ENCODE measurements at regions not wholly inside any gene's neighbourhood (a gene's known extent, or its start where the extent isn't known, plus 50 kb on each side); places are given as distances from the start of the nearest gene placed in this dataset.

DNA sequence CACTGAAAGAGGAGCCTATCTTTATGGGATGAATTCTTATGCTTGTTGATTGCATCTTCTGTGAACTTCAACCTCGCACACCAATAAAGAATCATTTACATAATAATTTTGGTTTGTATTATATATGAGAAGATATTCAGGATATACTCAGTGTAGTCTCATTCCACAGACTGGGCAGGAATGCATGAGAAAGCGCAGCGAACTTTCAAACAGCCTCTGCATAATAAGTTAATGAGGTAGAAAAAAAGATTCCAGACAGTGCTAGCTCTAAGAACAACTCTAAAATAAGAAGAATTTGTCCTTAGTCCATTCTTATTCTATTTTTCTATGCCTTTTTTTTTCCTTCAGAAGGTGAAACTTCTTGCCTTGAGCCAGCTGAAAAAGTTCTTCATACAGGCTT, 224.3 kb upstream of the CTSO start:
- no peak for TF ChIP-seq EZH2 (IDR thresholded peaks at IDR 0.05)
- TF ChIP-seq FOXP2 (optimal IDR thresholded peaks at IDR 0.05; ENCODE audit: control extremely low read depth, extremely low read length, insufficient read depth) = no peak
